Muscle layer of colon (tissue), 2 donors: ENCODE measurements at regions not wholly inside any gene's neighbourhood (a gene's known extent, or its start where the extent isn't known, plus 50 kb on each side); places are given as distances from the start of the nearest gene placed in this dataset.

Source experiments
- H3K27ac ChIP-seq: one replicate; pipeline ENCODE4 v1.7.0; 2013; ENCODE audit warnings: low read depth, mild to moderate bottlenecking, low read length, moderate library complexity
- H3K27me3 ChIP-seq, 2 donors: one replicate each; pipeline ENCODE4 v1.7.0; 2013; ENCODE audit warnings: low read length in 2 of 2, mild to moderate bottlenecking in 2 of 2; ENCODE audit not compliant: insufficient read depth in 2 of 2, control insufficient read depth in 1 of 2
- H3K36me3 ChIP-seq: one replicate; pipeline ENCODE4 v1.7.0; 2013; ENCODE audit warnings: mild to moderate bottlenecking, low read length; ENCODE audit not compliant: insufficient read depth
- H3K4me1 ChIP-seq: one replicate; pipeline ENCODE4 v1.7.0; 2013; ENCODE audit warnings: mild to moderate bottlenecking, low read length; ENCODE audit not compliant: insufficient read depth
- H3K4me3 ChIP-seq, 2 donors: one replicate each; pipeline ENCODE4 v1.7.0; 2013; ENCODE audit warnings: low read length in 2 of 2, low read depth in 1 of 2, mild to moderate bottlenecking in 1 of 2, moderate library complexity in 1 of 2
- H3K9ac ChIP-seq: one replicate; pipeline ENCODE4 v1.7.0; 2013; ENCODE audit warnings: low read length
- H3K9me3 ChIP-seq: one replicate; pipeline ENCODE4 v1.7.0; 2013; ENCODE audit warnings: mild to moderate bottlenecking, low read length
- donor health status: abdominal sarcoma.
- donor health status: Adenocarcinoma of cecum.

DNA sequence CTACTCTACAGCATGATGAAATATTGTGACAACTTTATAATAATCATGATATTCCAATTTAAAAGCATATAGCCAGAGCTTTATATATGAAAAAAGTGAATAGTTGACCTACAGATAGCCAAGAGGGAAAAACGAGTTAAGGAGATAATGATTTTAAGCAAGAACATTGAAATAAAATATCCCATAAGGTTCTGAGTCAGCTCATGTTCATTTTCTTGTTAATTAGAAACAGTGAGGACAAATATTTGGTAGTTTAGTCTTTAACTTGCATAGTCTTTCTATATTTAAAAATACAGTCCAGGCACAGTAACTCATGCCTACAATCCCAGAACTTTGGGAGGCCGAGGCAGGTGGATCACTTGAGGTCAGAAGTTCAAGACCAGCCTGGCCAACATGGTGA, 55.8 kb upstream of the CDH6 start:
- H3K4me3 ChIP-seq, result no peak overlapping the region

DNA sequence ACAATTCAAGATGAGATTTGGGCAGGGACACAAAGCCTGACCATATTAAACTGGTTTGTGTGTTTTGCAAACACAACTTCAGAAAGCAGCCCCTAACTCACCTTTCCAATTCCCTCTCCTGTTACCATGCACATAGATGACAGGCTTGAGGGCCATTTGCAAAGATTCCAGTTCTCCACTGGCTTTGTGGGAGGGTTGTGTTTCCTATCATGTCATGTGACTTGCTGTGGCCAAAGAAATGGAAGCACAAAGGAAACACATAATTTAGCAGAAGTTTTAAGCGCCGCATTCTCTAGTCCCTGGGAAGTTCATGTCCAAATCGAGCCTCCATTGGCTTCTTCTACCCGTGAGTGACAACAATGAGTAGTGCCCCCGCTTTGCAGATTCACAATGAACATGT, 57.9 kb upstream of the CDH6 start:
- Histone ChIP-seq H3K27ac (no peak overlapping the region), H3K4me3 (no peak overlapping the region), H3K4me1 (no peaks in the 10 kb centered on the region), H3K9ac (no peak overlapping the region), H3K36me3 (no peaks in the 10 kb centered on the region), H3K9me3 (no peaks in the 10 kb centered on the region), H3K27me3 (no peaks in the 10 kb centered on the region)

More for the DNA sequence above, 55.8 kb upstream of the CDH6 start:
- Histone ChIP-seq H3K27me3 (no peaks in the 10 kb centered on the region), H3K4me1 (no peaks in the 10 kb centered on the region), H3K27ac (no peak overlapping the region), H3K36me3 (no peaks in the 10 kb centered on the region), H3K9me3 (no peaks in the 10 kb centered on the region), H3K9ac (no peak overlapping the region)

DNA sequence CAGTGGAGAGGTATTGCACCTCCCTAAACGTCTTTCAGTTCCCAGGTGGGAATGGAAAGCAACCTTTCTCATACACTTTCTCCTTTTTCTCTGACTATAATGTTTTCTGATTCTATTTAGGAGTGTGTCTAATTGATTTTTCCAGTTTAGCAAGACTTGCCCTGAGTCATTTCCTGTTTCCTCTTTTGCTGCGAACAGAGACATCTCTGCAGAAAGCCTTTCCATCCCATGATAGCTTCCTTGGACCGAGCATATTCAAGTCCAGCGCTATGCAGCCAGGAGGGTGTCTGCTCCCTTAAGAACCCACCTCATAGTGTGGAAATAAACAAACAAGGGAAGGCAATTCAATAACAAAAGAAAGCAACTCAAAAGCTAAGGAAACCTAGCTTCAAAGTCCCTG, 60.0 kb upstream of the CDH6 start:
- H3K9ac ChIP-seq, result no peak overlapping the region
- no peaks in the 10 kb centered on the region for H3K36me3 ChIP-seq
- no peak overlapping the region for H3K4me3 ChIP-seq
- H3K27ac ChIP-seq, result no peak overlapping the region
- H3K27me3 ChIP-seq, result no peaks in the 10 kb centered on the region
- no peaks in the 10 kb centered on the region for H3K9me3 ChIP-seq
- H3K4me1 ChIP-seq, result no peaks in the 10 kb centered on the region

- Histone ChIP-seq H3K9ac (no peak overlapping the region), H3K36me3 (no peaks in the 10 kb centered on the region), H3K27ac (no peak overlapping the region), H3K9me3 (no peaks in the 10 kb centered on the region), H3K4me1 (no peaks in the 10 kb centered on the region), H3K27me3 (no peaks in the 10 kb centered on the region), H3K4me3 (no peak overlapping the region)
Observed at GRCh38 chr5:31131381-31131891, 62.0 kb upstream of the CDH6 start.

GRCh38 chr5:31130676-31131075, 62.8 kb upstream of the CDH6 start:
- Histone ChIP-seq H3K4me1 (no peaks in the 10 kb centered on the region), H3K27me3 (no peaks in the 10 kb centered on the region), H3K4me3 (no peak overlapping the region), H3K9me3 (no peaks in the 10 kb centered on the region), H3K9ac (no peak overlapping the region), H3K27ac (no peak overlapping the region), H3K36me3 (no peaks in the 10 kb centered on the region)

- no peak overlapping the region for H3K9ac ChIP-seq
- no peaks in the 10 kb centered on the region for H3K36me3 ChIP-seq
- no peaks in the 10 kb centered on the region for H3K4me1 ChIP-seq
- no peaks in the 10 kb centered on the region for H3K9me3 ChIP-seq
- H3K27me3 ChIP-seq, result no peaks in the 10 kb centered on the region
- H3K27ac ChIP-seq, result no peak overlapping the region
- H3K4me3 ChIP-seq, result no peak overlapping the region
Observed at GRCh38 chr5:31124651-31125305, 68.7 kb upstream of the CDH6 start.

- no peak overlapping the region for H3K27ac ChIP-seq
- H3K4me1 ChIP-seq, result no peaks in the 10 kb centered on the region
- no peaks in the 10 kb centered on the region for H3K9me3 ChIP-seq
- no peak overlapping the region for H3K4me3 ChIP-seq
- no peaks in the 10 kb centered on the region for H3K36me3 ChIP-seq
- H3K27me3 ChIP-seq, result no peaks in the 10 kb centered on the region
- no peak overlapping the region for H3K9ac ChIP-seq
Observed at GRCh38 chr5:31124026-31124425, 69.5 kb upstream of the CDH6 start.

- H3K27ac ChIP-seq, result no peak overlapping the region
- no peaks in the 10 kb centered on the region for H3K9me3 ChIP-seq
- H3K4me3 ChIP-seq, result no peak overlapping the region
- H3K9ac ChIP-seq, result no peak overlapping the region
- H3K4me1 ChIP-seq, result no peaks in the 10 kb centered on the region
- no peaks in the 10 kb centered on the region for H3K36me3 ChIP-seq
- no peaks in the 10 kb centered on the region for H3K27me3 ChIP-seq
Observed at GRCh38 chr5:31122998-31123951, 70.2 kb upstream of the CDH6 start.

DNA sequence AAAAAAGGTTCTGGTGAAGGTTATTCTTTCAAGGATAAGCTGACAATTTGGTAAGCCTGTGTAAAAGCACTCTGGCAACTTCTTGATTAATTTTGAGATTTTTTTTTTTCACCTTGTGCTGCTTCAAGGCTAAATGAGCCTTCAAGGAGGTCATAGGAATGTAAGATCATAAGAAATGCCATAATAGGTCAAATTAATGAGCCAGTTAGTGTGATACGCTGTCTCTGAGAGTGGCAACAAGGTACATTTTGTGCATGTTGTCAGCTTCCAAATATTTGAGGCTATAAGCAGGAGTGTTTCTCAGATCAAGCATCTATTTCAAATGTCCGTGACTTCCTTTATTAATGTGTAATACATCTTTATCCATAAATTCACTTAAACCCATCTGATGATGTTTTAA, 72.3 kb upstream of the CDH6 start:
- Histone ChIP-seq H3K9me3 (no peaks in the 10 kb centered on the region), H3K9ac (no peak overlapping the region), H3K27ac (no peak overlapping the region), H3K27me3 (no peaks in the 10 kb centered on the region), H3K36me3 (no peaks in the 10 kb centered on the region), H3K4me3 (no peak overlapping the region), H3K4me1 (no peaks in the 10 kb centered on the region)

DNA sequence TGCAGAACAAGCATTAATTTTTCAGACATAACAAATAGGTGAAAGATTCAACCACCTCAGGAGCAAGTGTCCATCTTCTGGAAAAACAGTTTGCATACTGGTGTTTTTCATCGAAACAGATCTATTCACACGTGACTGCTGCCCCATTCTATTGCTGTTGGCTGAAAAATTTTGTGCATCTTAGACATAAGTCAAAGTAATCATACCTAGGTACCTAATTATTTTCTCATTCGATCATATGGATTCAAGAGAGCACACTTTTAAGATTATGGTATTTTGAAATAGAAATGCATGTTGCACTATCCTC, 72.9 kb upstream of the CDH6 start:
- no peak overlapping the region for H3K27ac ChIP-seq
- H3K4me3 ChIP-seq, result no peak overlapping the region
- H3K9ac ChIP-seq, result no peak overlapping the region
- no peaks in the 10 kb centered on the region for H3K9me3 ChIP-seq
- H3K27me3 ChIP-seq, result no peaks in the 10 kb centered on the region
- H3K36me3 ChIP-seq, result no peaks in the 10 kb centered on the region
- H3K4me1 ChIP-seq, result no peaks in the 10 kb centered on the region

DNA sequence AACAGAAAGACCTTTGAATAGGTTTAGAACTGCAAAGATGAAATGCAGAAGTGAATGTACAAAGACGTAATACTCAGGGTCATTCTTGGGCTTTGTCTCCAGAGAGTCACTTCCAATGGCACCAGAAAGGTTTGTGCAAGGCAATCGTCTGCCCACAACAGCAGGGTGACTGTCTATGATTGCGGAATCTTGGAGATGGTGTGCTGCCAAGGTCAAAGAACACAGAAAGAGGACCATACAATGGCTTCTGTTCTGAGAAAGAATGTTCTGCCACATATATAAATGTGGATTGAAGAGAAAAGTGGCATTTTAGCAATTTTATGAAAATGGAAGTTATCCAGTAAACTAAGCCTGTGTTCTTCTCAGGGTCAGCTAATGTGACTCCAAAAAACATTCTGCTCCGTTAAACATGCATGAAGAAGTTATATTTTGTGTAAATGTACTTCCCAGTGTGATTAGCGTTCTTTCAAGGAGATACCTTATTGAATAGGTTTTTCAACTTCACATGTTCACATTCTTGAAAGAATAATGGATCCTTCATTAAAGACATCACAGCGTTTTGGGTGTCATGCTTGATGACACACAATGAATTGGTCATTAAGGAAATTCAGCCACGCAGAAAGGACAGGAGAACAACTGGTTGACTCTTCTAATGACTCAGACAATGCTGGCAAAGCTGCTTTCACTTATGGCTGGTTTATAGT, 73.4 kb upstream of the CDH6 start:
- H3K9me3 ChIP-seq, result no peaks in the 10 kb centered on the region
- no peaks in the 10 kb centered on the region for H3K4me1 ChIP-seq
- H3K27me3 ChIP-seq, result no peaks in the 10 kb centered on the region
- no peak overlapping the region for H3K27ac ChIP-seq
- H3K36me3 ChIP-seq, result no peaks in the 10 kb centered on the region
- no peak overlapping the region for H3K9ac ChIP-seq
- H3K4me3 ChIP-seq, result no peak overlapping the region
